ENCODE measurements at regions not wholly inside any gene's neighbourhood (a gene's known extent, or its start where the extent isn't known, plus 50 kb on each side); places are given as distances from the start of the nearest gene placed in this dataset.

GRCh38 chr5:139744471-139745131 is 51.0 kb upstream of the PSD2 start:
- peaks cover 16% of the 10 kb centered on the region for H3K27me3 ChIP-seq (ENCODE audit: control insufficient read depth, insufficient read depth, low read length)
- no peak overlapping the region for H3K9ac ChIP-seq (ENCODE audit: low read length)
- H3K27ac ChIP-seq (ENCODE audit: low read depth, low read length): no peak overlapping the region
- H3K4me1 ChIP-seq (ENCODE audit: control insufficient read depth, insufficient read depth, low read length): peaks cover 14% of the 10 kb centered on the region
- H3K36me3 ChIP-seq (ENCODE audit: control insufficient read depth, insufficient read depth, low read length): no peaks in the 10 kb centered on the region
- no peak overlapping the region for H3K4me3 ChIP-seq (ENCODE audit: low read length)

DNA sequence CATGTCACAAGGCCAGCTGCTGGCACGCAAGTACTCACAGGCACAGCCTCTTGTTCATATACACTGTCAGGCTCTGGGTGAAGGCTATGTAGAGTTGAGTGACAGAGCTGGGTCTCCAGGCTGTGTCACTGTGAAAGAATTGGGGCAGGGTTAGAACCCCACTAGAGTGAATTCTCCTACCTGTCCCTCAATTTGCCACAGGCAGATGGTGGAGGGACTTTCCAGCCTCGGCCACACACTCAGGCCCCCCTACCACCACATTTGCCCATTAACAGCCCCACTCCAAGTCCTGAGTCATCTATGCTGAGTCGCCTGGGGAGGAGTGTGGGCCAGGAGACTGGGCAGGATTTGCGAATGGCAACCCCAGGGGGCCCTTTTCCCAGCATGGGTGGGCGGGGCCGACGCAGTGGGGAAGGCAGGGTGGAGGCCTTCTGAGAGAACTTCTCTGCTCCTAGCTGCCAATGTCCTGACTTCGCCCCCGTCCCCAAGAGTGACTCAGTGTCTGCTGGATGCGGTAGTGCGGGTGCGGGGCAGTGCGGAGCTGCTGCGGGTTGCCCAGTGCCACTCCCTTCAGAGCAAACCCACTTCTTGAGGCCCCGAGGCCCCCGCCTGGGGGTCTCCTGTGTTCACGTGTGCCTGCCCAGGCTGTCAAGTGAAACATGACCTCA is 50.3 kb upstream of the PSD2 start:
- H3K4me3 ChIP-seq (ENCODE audit: low read length): no peak overlapping the region
- no peak overlapping the region for H3K27ac ChIP-seq (ENCODE audit: low read depth, low read length)
- H3K9ac ChIP-seq (ENCODE audit: low read length): no peak overlapping the region
- peaks cover 14% of the 10 kb centered on the region for H3K4me1 ChIP-seq (ENCODE audit: control insufficient read depth, insufficient read depth, low read length)
- H3K27me3 ChIP-seq (ENCODE audit: control insufficient read depth, insufficient read depth, low read length): peaks cover 16% of the 10 kb centered on the region
- no peaks in the 10 kb centered on the region for H3K36me3 ChIP-seq (ENCODE audit: control insufficient read depth, insufficient read depth, low read length)

DNA sequence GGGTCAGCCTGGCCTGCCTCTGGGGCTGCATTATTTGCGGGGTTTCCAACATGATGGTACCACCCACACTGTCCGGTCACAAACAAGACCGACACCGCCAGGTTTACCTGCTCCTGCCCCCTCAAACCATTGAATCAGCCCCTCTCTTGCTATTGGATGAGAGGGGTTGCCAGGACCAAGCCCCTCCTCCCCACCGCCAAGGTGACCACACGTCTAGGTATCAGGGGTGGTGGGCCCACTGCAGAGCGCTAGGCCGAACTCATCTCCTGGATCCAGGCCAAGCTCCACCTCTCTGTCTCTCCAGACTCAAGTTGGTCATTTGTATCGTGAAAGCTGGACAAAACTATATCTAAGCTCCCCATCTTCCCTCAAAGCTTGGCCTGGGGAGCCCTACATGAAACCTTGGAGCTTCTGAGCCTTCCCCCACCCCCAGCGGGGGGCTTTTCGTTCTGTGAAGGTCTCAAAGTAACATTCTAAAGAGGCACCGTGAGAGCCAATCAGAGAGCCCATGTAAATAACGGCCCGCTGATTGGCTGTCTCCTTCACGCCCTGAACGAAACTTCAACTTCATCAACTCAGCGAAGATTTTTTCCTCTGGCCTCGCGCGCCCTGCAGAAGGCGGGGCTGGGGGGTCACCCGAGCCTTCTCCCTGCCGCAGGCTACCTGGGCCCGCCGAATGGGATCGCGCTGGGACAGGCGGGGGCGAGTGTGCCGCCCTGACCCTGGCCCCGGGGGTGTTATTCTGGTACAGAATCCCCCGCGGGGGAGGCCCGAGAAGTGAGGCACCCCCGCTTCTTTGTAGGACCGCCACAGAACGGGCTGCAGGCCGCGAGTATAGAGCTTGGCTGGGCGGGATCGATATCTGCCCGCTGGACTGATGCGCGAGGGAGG is 49.6 kb upstream of the PSD2 start:
- H3K9ac ChIP-seq (ENCODE audit: low read length): no peak overlapping the region
- no peaks in the 10 kb centered on the region for H3K36me3 ChIP-seq (ENCODE audit: control insufficient read depth, insufficient read depth, low read length)
- H3K27me3 ChIP-seq (ENCODE audit: control insufficient read depth, insufficient read depth, low read length): peaks cover 16% of the 10 kb centered on the region
- no peak overlapping the region for H3K27ac ChIP-seq (ENCODE audit: low read depth, low read length)
- H3K4me1 ChIP-seq (ENCODE audit: control insufficient read depth, insufficient read depth, low read length): peaks cover 14% of the 10 kb centered on the region
- H3K4me3 ChIP-seq (ENCODE audit: low read length): peak overlapping the region; percentile 46
